GM19395 (cell line): ENCODE measurements at regions not wholly inside any gene's neighbourhood (a gene's known extent, or its start where the extent isn't known, plus 50 kb on each side); places are given as distances from the start of the nearest gene placed in this dataset.
A peak's percentile ranks its signal among the peaks of the same experiment; 100 is the strongest.
"Not testable (repeated sequence)": the region's sequence is repeated elsewhere in the genome, so short reads cannot be mapped to it uniquely, and the experiment has no call there.

Experiments
- ATAC-seq: cut with Tn5 transposase; IDR thresholded peaks from one replicate; pipeline ENCODE4 v1.9.1; 2021; ENCODE audit warnings: mild to moderate bottlenecking, moderate library complexity; ENCODE audit not compliant: unreplicated experiment

DNA sequence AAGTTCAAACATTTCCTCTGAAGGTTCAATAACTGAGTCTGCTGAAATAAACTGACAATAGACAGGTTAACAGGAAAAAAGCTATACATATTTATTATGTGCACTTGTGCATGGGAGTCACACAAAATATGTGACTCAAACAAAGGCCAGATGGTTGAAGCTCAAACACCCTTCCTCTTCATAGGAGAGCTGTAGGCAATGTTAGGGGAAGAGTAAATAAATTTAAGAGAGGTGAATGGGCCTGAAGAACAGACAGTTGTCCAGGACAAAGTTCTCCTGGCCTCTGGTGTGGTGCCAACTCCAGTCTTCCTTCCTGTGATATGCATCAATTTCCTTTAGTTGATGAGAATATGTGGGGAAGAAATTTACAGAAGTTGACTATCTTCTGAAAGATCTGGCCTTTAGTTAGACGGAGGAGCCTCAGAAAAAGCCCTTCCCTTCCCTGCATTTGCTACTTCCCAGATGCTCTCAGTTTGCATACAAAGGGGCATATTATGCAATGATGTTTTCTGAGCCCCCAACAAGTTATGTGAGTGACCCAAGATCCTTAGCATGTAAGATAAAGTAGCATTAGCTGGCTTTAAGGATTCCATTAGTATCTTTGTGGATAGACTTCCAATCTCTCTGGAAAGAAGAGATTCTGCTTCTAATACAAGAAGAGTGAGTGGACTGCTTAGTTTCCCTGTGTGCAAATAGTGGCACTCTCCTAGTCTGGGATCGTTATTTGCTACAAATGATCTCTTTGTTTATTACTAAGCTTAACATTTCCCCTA, 96.4 kb upstream of the IGSF10 start:
- ATAC-seq: no peak

GRCh38 chr3:151556596-151556995, 95.7 kb upstream of the IGSF10 start:
- ATAC-seq: no peak

- ATAC-seq: no peak
Measured at GRCh38 chr3:151555523-151555922, 94.7 kb upstream of the IGSF10 start.

DNA sequence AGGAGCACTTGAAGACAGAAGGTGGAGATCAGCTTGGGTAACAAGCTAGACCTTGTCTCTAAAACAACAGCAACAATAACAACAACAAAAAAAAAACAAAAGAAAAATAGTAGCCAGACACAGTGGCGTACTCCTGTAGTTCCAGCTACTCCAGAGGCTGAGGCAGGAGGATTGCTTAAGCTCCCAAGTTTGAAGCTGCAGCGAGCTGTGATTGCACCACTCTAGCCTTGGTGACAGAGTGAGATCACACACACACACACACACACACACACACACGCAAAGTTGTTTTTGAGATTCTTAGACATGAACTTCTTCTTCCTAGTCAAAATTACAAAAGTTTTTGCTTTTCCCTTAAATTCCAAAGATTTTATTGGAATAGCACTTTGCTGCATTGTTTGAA, 93.0 kb upstream of the IGSF10 start:
- ATAC-seq: no peak

DNA sequence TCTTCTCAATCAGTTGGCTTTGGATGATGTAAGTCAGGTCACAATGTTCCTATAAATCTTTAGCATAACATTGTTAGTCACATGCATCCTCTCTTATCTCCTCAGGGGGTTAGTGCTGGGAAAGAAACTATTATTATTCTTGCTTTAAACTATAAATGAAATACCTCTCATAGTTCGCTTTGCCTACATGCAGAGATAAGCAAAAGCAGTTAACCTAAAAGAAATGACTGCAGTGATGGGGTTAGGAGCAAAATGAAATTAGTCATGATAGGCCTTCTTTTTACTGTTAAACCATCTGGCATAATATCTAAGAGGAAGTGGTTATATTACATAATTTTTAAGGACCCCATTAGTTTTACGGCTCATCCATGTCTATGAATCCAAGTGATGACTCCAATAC, 91.7 kb upstream of the IGSF10 start:
- ATAC-seq: no peak

- no peak for ATAC-seq
Measured at GRCh38 chr3:151550642-151551041, 89.8 kb upstream of the IGSF10 start.

DNA sequence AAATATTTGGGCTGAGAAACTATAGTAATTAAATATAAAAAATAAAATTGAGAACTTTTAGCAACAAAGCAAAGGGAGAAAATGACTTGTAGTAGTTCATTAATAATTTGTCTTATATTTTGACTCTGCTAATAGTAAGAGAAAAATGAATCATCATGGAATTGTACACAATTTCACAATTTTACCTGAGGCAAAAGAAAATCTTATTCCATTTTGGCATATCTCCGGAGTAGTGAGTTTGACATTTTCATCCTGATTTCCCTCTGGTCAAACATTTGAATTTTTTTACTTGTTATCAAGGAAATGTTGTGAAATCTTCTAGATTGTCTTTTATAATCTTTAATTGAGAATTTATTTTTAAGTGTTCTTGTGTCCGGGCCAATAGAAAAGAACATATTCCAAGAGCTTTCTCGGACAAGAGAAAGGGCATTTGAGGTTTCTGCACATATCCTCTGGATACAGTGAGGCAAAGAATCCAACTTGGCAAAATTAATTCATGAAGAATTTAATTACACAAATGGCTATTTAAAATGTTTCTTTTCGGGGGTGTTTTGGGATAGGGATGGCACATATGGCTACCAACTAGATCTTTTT, 89.3 kb upstream of the IGSF10 start:
- no peak for ATAC-seq

DNA sequence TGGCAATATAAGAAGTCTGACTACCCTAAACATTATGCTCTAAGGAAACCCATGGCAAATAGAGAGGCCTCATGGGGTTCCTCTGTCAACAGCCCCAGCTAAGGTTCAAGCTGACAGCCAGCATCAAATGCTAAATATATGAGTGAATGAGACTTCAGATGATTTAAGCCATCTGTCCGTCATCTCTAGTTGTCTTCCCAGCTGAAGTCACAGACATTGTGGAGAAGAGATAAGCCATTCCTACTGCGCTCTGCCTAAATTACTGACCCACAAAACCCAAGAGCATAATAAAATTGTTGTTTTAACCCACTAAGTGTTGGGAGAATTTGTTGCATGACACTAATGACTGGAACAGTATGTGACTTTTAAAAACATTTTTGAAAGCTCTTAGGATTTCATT, 87.3 kb upstream of the IGSF10 start:
- no peak for ATAC-seq

DNA sequence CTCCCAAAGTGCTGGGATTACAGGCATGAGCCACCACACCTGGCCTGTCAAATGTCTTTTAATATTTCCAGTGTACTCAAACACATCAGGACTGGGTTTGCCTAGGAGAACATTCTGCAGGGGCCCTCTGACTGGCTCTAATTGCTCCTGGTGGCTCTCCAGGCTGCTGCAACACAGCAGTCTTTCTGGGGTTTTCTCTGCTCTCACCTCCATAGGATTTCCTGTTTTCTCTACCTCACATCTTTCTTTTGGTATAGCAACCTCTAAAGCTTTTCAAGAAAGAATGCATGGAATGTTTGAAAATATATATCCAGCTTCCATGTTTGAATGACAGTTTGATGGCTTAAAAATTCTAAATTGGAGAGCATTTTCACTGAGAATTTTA, 83.3 kb upstream of the IGSF10 start:
- ATAC-seq: no peak

- no peak for ATAC-seq
Measured at GRCh38 chr3:151541178-151541577, 80.3 kb upstream of the IGSF10 start.

DNA sequence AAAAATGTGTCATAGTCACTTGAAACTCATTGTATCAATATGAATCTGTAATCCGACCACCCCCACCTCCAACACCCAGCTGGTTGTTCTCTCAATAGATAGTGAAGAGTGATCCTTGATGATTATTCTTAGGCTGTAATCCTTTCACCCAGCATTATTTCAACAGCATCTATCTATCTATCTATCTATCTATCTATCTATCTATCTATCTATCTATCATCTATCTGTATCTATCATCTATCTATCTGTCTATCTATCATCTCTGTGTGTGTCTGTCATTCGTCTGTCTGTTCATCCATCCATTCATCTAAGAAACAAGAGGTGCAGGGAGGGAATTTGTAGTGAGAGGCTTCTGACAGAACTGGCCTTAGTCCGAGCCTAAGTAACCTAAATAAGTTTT, 78.7 kb upstream of the IGSF10 start:
- ATAC-seq: no peak

DNA sequence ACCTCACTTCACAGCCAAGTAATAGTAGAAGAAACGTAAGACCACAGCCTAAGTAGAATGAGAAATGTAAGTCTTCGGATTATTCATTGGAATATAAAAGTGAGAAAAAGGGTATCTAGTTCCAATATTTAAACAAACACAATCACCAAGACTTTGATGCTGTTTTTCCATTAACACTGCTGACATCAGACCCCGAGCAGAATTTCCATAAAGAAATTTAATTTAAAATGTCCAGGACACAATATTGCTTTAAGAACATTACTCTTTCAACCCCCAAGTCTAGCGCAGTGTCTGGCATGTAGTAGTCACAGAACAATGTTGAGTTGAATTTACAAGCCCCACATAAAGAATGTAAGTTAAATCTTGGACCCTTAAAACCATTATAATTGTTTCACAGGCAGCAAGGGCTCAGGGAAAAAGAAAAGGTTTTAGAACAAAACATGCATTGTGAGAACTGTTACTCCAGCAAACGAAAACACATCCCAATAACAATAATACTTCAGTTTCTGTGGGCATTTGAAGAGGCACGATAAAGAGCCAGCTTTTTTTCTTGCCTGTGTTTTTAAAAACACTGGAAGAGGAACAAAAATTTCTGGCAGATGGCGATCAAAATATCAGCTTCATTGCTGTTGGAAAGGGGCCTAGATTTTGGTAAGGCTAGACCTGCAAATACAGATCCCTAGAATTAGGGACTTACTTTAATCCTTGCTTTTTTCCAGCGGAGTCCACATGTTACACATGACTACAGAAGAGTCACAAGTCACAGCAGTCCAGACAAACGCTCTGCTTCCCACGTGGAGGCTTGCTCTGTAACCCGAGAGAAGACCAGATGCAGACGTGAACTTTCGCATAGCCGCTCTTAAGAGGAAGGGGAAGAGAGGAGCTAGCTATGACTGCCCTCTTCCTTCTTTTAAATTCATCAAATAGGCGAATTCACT, 77.9 kb upstream of the IGSF10 start:
- peak; percentile 48 for ATAC-seq

- no peak for ATAC-seq
Measured at GRCh38 chr3:151537726-151538125, 76.9 kb upstream of the IGSF10 start.

DNA sequence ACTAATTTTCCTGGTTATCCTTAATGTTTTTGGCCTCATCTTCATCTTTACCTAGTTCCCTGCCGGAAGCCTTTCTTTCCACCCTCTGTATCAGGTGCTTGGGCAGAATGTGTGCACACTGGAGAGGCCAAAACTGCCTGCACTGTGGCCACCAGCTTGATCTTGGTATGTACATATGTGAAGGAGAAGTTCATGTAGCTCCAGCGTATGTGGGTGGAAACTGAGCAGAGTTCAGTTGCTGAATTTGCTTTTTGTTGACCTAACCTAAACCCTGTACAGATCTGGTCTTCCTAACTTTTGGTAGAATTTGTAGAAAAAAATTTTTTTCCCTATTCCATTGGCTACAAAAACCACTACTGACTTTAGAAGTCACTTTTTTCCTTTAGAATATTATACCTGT, 65.9 kb upstream of the IGSF10 start:
- ATAC-seq: no peak

- ATAC-seq: no peak
Measured at GRCh38 chr3:151520105-151520504, 59.2 kb upstream of the IGSF10 start.

GRCh38 chr3:151511433-151511832, 50.6 kb upstream of the IGSF10 start:
- not testable (repeated sequence) for ATAC-seq
